H4 (cell line): ENCODE measurements at regions not wholly inside any gene's neighbourhood (a gene's known extent, or its start where the extent isn't known, plus 50 kb on each side); places are given as distances from the start of the nearest gene placed in this dataset.
"Not testable (repeated sequence)": the region's sequence is repeated elsewhere in the genome, so short reads cannot be mapped to it uniquely, and the experiment has no call there.

Experiments
- DNase-seq: peaks from one replicate; pipeline ENCODE4 v3.0.0-alpha.2; 2015; ENCODE audit warnings: low spot score

- DNase-seq, result no peak
Observed at GRCh38 chr5:87105577-87105976, 162.1 kb upstream of the RASA1 start.

GRCh38 chr5:87109746-87110145 is 157.9 kb upstream of the RASA1 start:
- no peak for DNase-seq

- no peak for DNase-seq
Observed at GRCh38 chr5:87110721-87111120, 157.0 kb upstream of the RASA1 start.

GRCh38 chr5:87113861-87114260 is 153.8 kb upstream of the RASA1 start:
- DNase-seq, result peak; percentile 85

- no peak for DNase-seq
Observed at GRCh38 chr5:87114631-87115030, 153.1 kb upstream of the RASA1 start.

GRCh38 chr5:87115839-87116364 is 151.8 kb upstream of the RASA1 start:
- no peak for DNase-seq

GRCh38 chr5:87116825-87117512 is 150.7 kb upstream of the RASA1 start:
- DNase-seq, result no peak

- DNase-seq, result no peak
Observed at GRCh38 chr5:87119588-87119987, 148.1 kb upstream of the RASA1 start.

- DNase-seq, result peak; percentile 82
Observed at GRCh38 chr5:87120518-87121303, 147.0 kb upstream of the RASA1 start.

GRCh38 chr5:87121304-87122150 is 146.2 kb upstream of the RASA1 start:
- DNase-seq, result peak; percentile 92

- DNase-seq, result no peak
Observed at GRCh38 chr5:87122151-87122977, 145.3 kb upstream of the RASA1 start.

- no peak for DNase-seq
Observed at GRCh38 chr5:87125766-87126165, 141.9 kb upstream of the RASA1 start.

- no peak for DNase-seq
Observed at GRCh38 chr5:87126869-87127268, 140.8 kb upstream of the RASA1 start.

GRCh38 chr5:87127426-87127825 is 140.3 kb upstream of the RASA1 start:
- DNase-seq, result peak; percentile 17

- no peak for DNase-seq
Observed at GRCh38 chr5:87127956-87128687, 139.6 kb upstream of the RASA1 start.

GRCh38 chr5:87129046-87129445 is 138.6 kb upstream of the RASA1 start:
- DNase-seq, result no peak

GRCh38 chr5:87132696-87133095 is 135.0 kb upstream of the RASA1 start:
- no peak for DNase-seq

GRCh38 chr5:87134513-87134912 is 133.2 kb upstream of the RASA1 start:
- DNase-seq, result not testable (repeated sequence)

GRCh38 chr5:87136096-87136495 is 131.6 kb upstream of the RASA1 start:
- no peak for DNase-seq

- DNase-seq, result no peak
Observed at GRCh38 chr5:87136733-87137132, 130.9 kb upstream of the RASA1 start.

- DNase-seq, result no peak
Observed at GRCh38 chr5:87137283-87137682, 130.4 kb upstream of the RASA1 start.
